Adrenal gland (tissue), 5 donors: ENCODE measurements at regions not wholly inside any gene's neighbourhood (a gene's known extent, or its start where the extent isn't known, plus 50 kb on each side); places are given as distances from the start of the nearest gene placed in this dataset.

ENCODE experiments used
- CTCF ChIP-seq, 6 experiments: fragments of 450-650 bp in 4 of 6; fragments of 200-600 bp in 2 of 6; sonication (generic) in 1 of 6; IDR thresholded peaks; 1 replicate in 5 of 6; 2 replicates in 1 of 6; pipeline versions ENCODE4 v1.5.1 to v1.8.0; 2016 to 2021; ENCODE audit warnings: antibody characterized with exemption in 6 of 6, mild to moderate bottlenecking in 2 of 6, moderate library complexity in 1 of 6
- POLR2A ChIP-seq, 2 donors: fragments of 450-650 bp; IDR thresholded peaks; one replicate each; pipeline ENCODE4 v1.6.1; 2017; ENCODE audit warnings: antibody characterized with exemption in 2 of 2, mild to moderate bottlenecking in 2 of 2, moderate library complexity in 1 of 2
- donor health status: DM: no; HTN: no; CAD: no.

GRCh38 chr12:67726868-67727267 lies 78.3 kb downstream of the DYRK2 start:
- TF ChIP-seq POLR2A (IDR thresholded peaks at IDR 0.05) (no peak), CTCF (IDR thresholded peaks at IDR 0.05) (no peak)
